Spleen (tissue), 11 donors: ENCODE measurements at regions not wholly inside any gene's neighbourhood (a gene's known extent, or its start where the extent isn't known, plus 50 kb on each side); places are given as distances from the start of the nearest gene placed in this dataset.

Experiments used
- DNase-seq: peaks from one replicate; pipeline ENCODE4 v3.0.0-alpha.2; 2020
- H3K27ac ChIP-seq, 8 donors: fragments of 200-600 bp; sonication (generic) in 7 of 8; 1 replicate in 4 of 8; 2 replicates in 4 of 8; pipeline versions ENCODE4 v1.5.0 to v1.8.0; 2016 to 2021; ENCODE audit warnings: inconsistent platforms in 4 of 8, mild to moderate bottlenecking in 4 of 8, moderate library complexity in 1 of 8
- H3K27me3 ChIP-seq, 7 donors: fragments of 200-600 bp; sonication (generic) in 6 of 7; replicated peaks in 1 of 7; 1 replicate in 4 of 7; 2 replicates in 3 of 7; pipeline versions ENCODE4 v1.5.0 to v1.8.0; 2016 to 2021; ENCODE audit warnings: inconsistent platforms in 3 of 7, mild to moderate bottlenecking in 1 of 7
- H3K36me3 ChIP-seq, 6 donors: fragments of 200-600 bp; sonication (generic) in 5 of 6; 1 replicate in 4 of 6; 2 replicates in 2 of 6; pipeline versions ENCODE4 v1.5.0 to v1.8.0; 2016 to 2021; ENCODE audit warnings: inconsistent platforms in 2 of 6
- H3K4me1 ChIP-seq, 6 donors: fragments of 200-600 bp; sonication (generic) in 5 of 6; 1 replicate in 3 of 6; 2 replicates in 3 of 6; pipeline versions ENCODE4 v1.5.0 to v1.8.0; 2016 to 2021; ENCODE audit warnings: inconsistent platforms in 3 of 6
- H3K4me3 ChIP-seq, 8 donors: fragments of 200-600 bp; sonication (generic) in 7 of 8; 1 replicate in 4 of 8; 2 replicates in 4 of 8; pipeline versions ENCODE4 v1.5.0 to v1.8.0; 2016 to 2021; ENCODE audit warnings: inconsistent platforms in 4 of 8, mild to moderate bottlenecking in 4 of 8, moderate library complexity in 2 of 8
- H3K9me3 ChIP-seq, 8 donors: fragments of 200-600 bp; sonication (generic) in 7 of 8; 1 replicate in 4 of 8; 2 replicates in 4 of 8; pipeline versions ENCODE4 v1.5.0 to v1.8.0; 2016 to 2021; ENCODE audit warnings: inconsistent platforms in 4 of 8
- CTCF ChIP-seq, 11 experiments: fragments of 200-600 bp in 7 of 11; fragments of 450-650 bp in 4 of 11; sonication (generic) in 4 of 11; IDR thresholded peaks in 8 of 11; conservative IDR thresholded peaks in 3 of 11; 1 replicate in 7 of 11; 2 replicates in 4 of 11; pipeline versions ENCODE4 v1.4.0 to v1.8.0; 2016 to 2021; ENCODE audit warnings: antibody characterized with exemption in 11 of 11, inconsistent platforms in 4 of 11, mild to moderate bottlenecking in 1 of 11
- POLR2A ChIP-seq, 3 donors: fragments of 450-650 bp; IDR thresholded peaks; one replicate each; pipeline ENCODE4 v1.5.1; 2017; ENCODE audit warnings: antibody characterized with exemption in 3 of 3, mild to moderate bottlenecking in 1 of 3
- POLR2AphosphoS5 ChIP-seq, 3 donors: sonication (generic); formaldehyde crosslinking; IDR thresholded peaks; one replicate each; pipeline ENCODE4 v1.5.1; 2017; ENCODE audit warnings: antibody characterized with exemption in 3 of 3
- WGBS, 5 donors: extraction: QIAGEN DNeasy Blood & Tissue Kit in 3 of 5; methylation state at CpG; one replicate each; pipeline versions ENCODE4 v1.1.5 to v1.1.7; 2013 to 2018; 5-methylcytosine and 5-hydroxymethylcytosine counted together
- intact Hi-C: fragments of 100-400 bp; cut with DNase I; formaldehyde crosslinking; loops from one replicate; pipeline ENCODE4 v1.15.0; 2023; ENCODE audit warnings: low total_unique reads
- donor health status: healthy with polysubstance abuse.
- donor health status: DM: no; HTN: no; CAD: no; lungs with moderate emphysema.
- donor health status: DM: no; HTN: no; CAD: no.
- donor health status: Bipolar disorder and iron deficiency.
- donor health status: healthy.
- donor health status: DM: no; HTN: no; CAD: no.
- donor health status: DM: yes; HTN: yes; CAD: no.

- no peak for DNase-seq
Observed at GRCh38 chr5:7317751-7318150, 78.2 kb upstream of the ADCY2 start.

GRCh38 chr5:7320701-7321301 lies 75.1 kb upstream of the ADCY2 start:
- no peak overlapping the region for H3K27ac ChIP-seq
- no peak overlapping the region for H3K4me3 ChIP-seq
- 28 to 51% (median 35%) methylated on average over 2 of the region's 2 CpGs for WGBS, 5 donors
- TF ChIP-seq CTCF (IDR thresholded peaks at IDR 0.05 in 8 of 11, conservative IDR thresholded peaks at IDR 0.05 in 3 of 11) (no peak), POLR2A (IDR thresholded peaks at IDR 0.05) (no peak), POLR2AphosphoS5 (IDR thresholded peaks at IDR 0.05) (no peak)
- no peaks in the 10 kb centered on the region for H3K36me3 ChIP-seq
- intact Hi-C loops: no loop called here
- H3K4me1 ChIP-seq: no peaks in the 10 kb centered on the region
- no peaks in the 10 kb centered on the region for H3K27me3 ChIP-seq
- DNase-seq: no peak
- no peaks in the 10 kb centered on the region for H3K9me3 ChIP-seq

More at GRCh38 chr5:7317751-7318150, 78.2 kb upstream of the ADCY2 start:
- Histone ChIP-seq H3K36me3 (no peaks in the 10 kb centered on the region), H3K9me3 (no peaks in the 10 kb centered on the region), H3K4me3 (no peak overlapping the region), H3K27ac (no peak overlapping the region), H3K4me1 (no peaks in the 10 kb centered on the region), H3K27me3 (no peaks in the 10 kb centered on the region)
- intact Hi-C loops: no loop called here
- 43 to 67% (median 58%) methylated on average over 2 of the region's 2 CpGs for WGBS, 5 donors
- no peak for TF ChIP-seq CTCF (IDR thresholded peaks at IDR 0.05 in 8 of 11, conservative IDR thresholded peaks at IDR 0.05 in 3 of 11)
- TF ChIP-seq POLR2A (IDR thresholded peaks at IDR 0.05): no peak
- no peak for TF ChIP-seq POLR2AphosphoS5 (IDR thresholded peaks at IDR 0.05)

- no peak overlapping the region for H3K27ac ChIP-seq
- intact Hi-C loops: no loop called here
- no peak for DNase-seq
- no peaks in the 10 kb centered on the region for H3K4me1 ChIP-seq
- 52 to 68% (median 63%) methylated on average over 1 to 2 of the region's 2 CpGs for whole genome bisulfite sequencing, 5 donors
- no peaks in the 10 kb centered on the region for H3K9me3 ChIP-seq
- no peak for TF ChIP-seq POLR2AphosphoS5 (IDR thresholded peaks at IDR 0.05)
- no peak for TF ChIP-seq POLR2A (IDR thresholded peaks at IDR 0.05)
- no peak for TF ChIP-seq CTCF (IDR thresholded peaks at IDR 0.05 in 8 of 11, conservative IDR thresholded peaks at IDR 0.05 in 3 of 11)
- no peaks in the 10 kb centered on the region for H3K27me3 ChIP-seq
- no peaks in the 10 kb centered on the region for H3K36me3 ChIP-seq
- H3K4me3 ChIP-seq: no peak overlapping the region
Observed at GRCh38 chr5:7321724-7322123, 74.2 kb upstream of the ADCY2 start.

- DNase-seq: no peak
- Histone ChIP-seq H3K36me3 (no peaks in the 10 kb centered on the region), H3K4me1 (no peaks in the 10 kb centered on the region), H3K27me3 (no peaks in the 10 kb centered on the region), H3K27ac (no peak overlapping the region), H3K9me3 (no peaks in the 10 kb centered on the region), H3K4me3 (no peak overlapping the region)
- intact Hi-C loops: no loop called here
- 75 to 87% (median 79%) methylated on average over 4 of the region's 4 CpGs for WGBS, 5 donors
- no peak for TF ChIP-seq POLR2A (IDR thresholded peaks at IDR 0.05)
- no peak for TF ChIP-seq CTCF (IDR thresholded peaks at IDR 0.05 in 8 of 11, conservative IDR thresholded peaks at IDR 0.05 in 3 of 11)
- no peak for TF ChIP-seq POLR2AphosphoS5 (IDR thresholded peaks at IDR 0.05)
Observed at GRCh38 chr5:7324919-7325318, 71.0 kb upstream of the ADCY2 start.
